Loucy (cell line): ENCODE measurements at regions not wholly inside any gene's neighbourhood (a gene's known extent, or its start where the extent isn't known, plus 50 kb on each side); places are given as distances from the start of the nearest gene placed in this dataset.
"Not testable (repeated sequence)": the region's sequence is repeated elsewhere in the genome, so short reads cannot be mapped to it uniquely, and the experiment has no call there.

ENCODE experiments used
- CTCF ChIP-seq: fragments of 200-600 bp; sonication (generic); conservative IDR thresholded peaks from 2 replicates; pipeline ENCODE4 v1.5.1; 2014; ENCODE audit warnings: mild to moderate bottlenecking, antibody characterized with exemption, low read length
- EZH2phosphoT487 ChIP-seq: fragments of 200-600 bp; IDR thresholded peaks from 2 replicates; pipeline ENCODE4 v1.6.1; 2018; ENCODE audit warnings: antibody characterized with exemption, mild to moderate bottlenecking, moderate library complexity, borderline replicate concordance

- TF ChIP-seq CTCF, EZH2phosphoT487: not testable (repeated sequence)
Observed at GRCh38 chr16:88245241-88246081, 137.3 kb upstream of the ZNF469 start.
